Smooth muscle cell (in vitro differentiated cells): ENCODE measurements at regions not wholly inside any gene's neighbourhood (a gene's known extent, or its start where the extent isn't known, plus 50 kb on each side); places are given as distances from the start of the nearest gene placed in this dataset.

Source experiments
- DNase-seq: peaks from one replicate; lab custom pipeline; 2025; ENCODE audit not compliant: unreplicated experiment; lab: John Stamatoyannopoulos, UW
- H2AFZ ChIP-seq: fragments of 200-600 bp; sonication (generic); 2 replicates; pipeline ENCODE4 v1.6.0; 2016; ENCODE audit warnings: antibody characterized with exemption, low read depth, mild to moderate bottlenecking
- H3F3A ChIP-seq: fragments of 200-600 bp; sonication (generic); 2 replicates; pipeline ENCODE4 v1.6.0; 2017; ENCODE audit warnings: antibody characterized with exemption, low read depth
- H3K27ac ChIP-seq: fragments of 200-600 bp; sonication (generic); 2 replicates; pipeline ENCODE4 v1.5.1; 2016; ENCODE audit warnings: low read depth, mild to moderate bottlenecking
- H3K27me3 ChIP-seq: fragments of 200-600 bp; sonication (generic); 2 replicates; pipeline ENCODE4 v1.6.1; 2016; ENCODE audit warnings: low read depth, mild to moderate bottlenecking
- H3K36me3 ChIP-seq: fragments of 200-600 bp; sonication (generic); 2 replicates; pipeline ENCODE4 v1.5.1; 2016; ENCODE audit warnings: low read depth
- H3K4me1 ChIP-seq: fragments of 200-600 bp; sonication (generic); 2 replicates; pipeline ENCODE4 v1.5.1; 2016; ENCODE audit warnings: low read depth
- H3K4me2 ChIP-seq: fragments of 200-600 bp; sonication (generic); 2 replicates; pipeline ENCODE4 v1.6.0; 2016; ENCODE audit warnings: mild to moderate bottlenecking
- H3K4me3 ChIP-seq: fragments of 200-600 bp; sonication (generic); 2 replicates; pipeline ENCODE4 v1.5.1; 2016; ENCODE audit warnings: mild to moderate bottlenecking
- H3K79me2 ChIP-seq: fragments of 200-600 bp; sonication (generic); 2 replicates; pipeline ENCODE4 v1.6.0; 2016; ENCODE audit warnings: low read depth, mild to moderate bottlenecking
- H3K9ac ChIP-seq: fragments of 200-600 bp; sonication (generic); 2 replicates; pipeline ENCODE4 v1.6.0; 2016; ENCODE audit warnings: low read depth
- H3K9me3 ChIP-seq: fragments of 200-600 bp; sonication (generic); replicated peaks from 2 replicates; pipeline ENCODE4 v1.5.1; 2016; ENCODE audit warnings: low read depth
- H4K20me1 ChIP-seq: fragments of 200-600 bp; sonication (generic); 2 replicates; pipeline ENCODE4 v1.6.0; 2016; ENCODE audit warnings: low read depth
- WGBS: methylation state at CpG from one replicate; pipeline ENCODE4 v1.1.7; 2016; ENCODE audit warnings: low lambda C conversion rate; 5-methylcytosine and 5-hydroxymethylcytosine counted together
- TF ChIP-seq, protein P1 (sequence below): fragments of 200-600 bp; sonication (generic); IDR thresholded peaks from 2 replicates; pipeline ENCODE4 v1.5.1; 2017; ENCODE audit warnings: borderline replicate concordance, mild to moderate bottlenecking, antibody characterized with exemption; ENCODE audit not compliant: insufficient read depth, poor library complexity, severe bottlenecking

DNA sequence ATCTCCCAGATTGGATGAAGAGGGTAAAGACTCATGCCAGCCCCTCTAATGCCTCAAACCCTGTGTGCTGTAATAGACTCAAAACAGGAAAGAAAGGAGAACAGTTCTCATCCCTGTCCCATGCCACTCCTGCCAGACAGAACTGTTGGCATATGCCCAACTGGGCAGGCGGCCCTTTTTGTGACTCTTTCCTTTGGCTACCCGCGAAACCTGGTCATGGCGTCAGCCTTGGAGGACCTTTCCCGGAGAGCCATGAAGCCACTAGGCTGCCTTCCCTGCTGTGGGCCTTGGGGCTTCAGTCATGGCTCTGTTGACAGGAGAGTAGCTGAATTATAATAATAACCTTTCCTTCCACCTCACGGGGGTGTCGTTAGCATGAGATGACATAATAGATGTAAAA lies 75.9 kb upstream of the SEMA6A start:
- Histone ChIP-seq H2AFZ (no peak overlapping the region), H3K4me1 (peaks cover 32% of the 10 kb centered on the region), H3K4me2 (no peak overlapping the region), H3K9me3 (no peaks in the 10 kb centered on the region), H3K36me3 (no peaks in the 10 kb centered on the region), H3F3A (no peaks in the 10 kb centered on the region), H3K79me2 (no peaks in the 10 kb centered on the region), H3K4me3 (no peak overlapping the region), H3K27me3 (no peaks in the 10 kb centered on the region), H4K20me1 (no peaks in the 10 kb centered on the region), H3K9ac (no peak overlapping the region), H3K27ac (no peak overlapping the region)
- no peak for DNase-seq
- WGBS = 94% methylated on average over 7 of the region's 7 CpGs
- TF ChIP-seq, protein P1, sequence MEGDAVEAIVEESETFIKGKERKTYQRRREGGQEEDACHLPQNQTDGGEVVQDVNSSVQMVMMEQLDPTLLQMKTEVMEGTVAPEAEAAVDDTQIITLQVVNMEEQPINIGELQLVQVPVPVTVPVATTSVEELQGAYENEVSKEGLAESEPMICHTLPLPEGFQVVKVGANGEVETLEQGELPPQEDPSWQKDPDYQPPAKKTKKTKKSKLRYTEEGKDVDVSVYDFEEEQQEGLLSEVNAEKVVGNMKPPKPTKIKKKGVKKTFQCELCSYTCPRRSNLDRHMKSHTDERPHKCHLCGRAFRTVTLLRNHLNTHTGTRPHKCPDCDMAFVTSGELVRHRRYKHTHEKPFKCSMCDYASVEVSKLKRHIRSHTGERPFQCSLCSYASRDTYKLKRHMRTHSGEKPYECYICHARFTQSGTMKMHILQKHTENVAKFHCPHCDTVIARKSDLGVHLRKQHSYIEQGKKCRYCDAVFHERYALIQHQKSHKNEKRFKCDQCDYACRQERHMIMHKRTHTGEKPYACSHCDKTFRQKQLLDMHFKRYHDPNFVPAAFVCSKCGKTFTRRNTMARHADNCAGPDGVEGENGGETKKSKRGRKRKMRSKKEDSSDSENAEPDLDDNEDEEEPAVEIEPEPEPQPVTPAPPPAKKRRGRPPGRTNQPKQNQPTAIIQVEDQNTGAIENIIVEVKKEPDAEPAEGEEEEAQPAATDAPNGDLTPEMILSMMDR = no peak

DNA sequence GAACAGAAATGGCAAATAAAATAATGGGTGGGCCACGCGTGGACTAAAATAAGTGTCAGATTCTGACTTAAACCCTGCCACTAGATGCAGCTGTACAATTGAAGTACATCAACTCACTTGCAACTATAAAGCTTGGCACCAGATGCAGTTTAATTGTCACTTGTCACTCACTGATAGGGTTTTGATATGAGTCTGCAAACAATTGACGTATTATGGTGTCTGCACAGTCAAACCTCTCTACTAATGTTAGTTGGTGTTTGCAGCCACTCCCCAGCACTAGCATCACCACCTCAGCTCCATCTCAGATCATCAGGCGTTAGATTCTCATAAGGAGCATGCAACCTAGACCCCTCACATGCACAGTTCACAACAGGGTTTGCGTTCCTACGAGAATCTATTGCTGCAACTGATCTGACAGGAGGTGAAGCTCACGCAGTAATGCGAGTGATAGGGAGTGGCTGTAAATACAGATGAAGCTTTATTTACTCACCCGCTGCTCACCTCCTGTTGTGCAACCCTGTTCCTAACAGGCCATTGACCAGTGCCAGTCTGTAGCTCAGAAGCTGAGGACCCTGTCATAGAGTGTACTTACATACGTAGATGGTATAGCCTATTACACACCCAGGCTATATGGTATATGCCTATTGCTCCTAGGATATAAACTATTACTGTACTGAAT lies 72.1 kb upstream of the SEMA6A start:
- TF ChIP-seq, protein P1 = no peak
- Histone ChIP-seq H3K4me1 (peaks cover 5% of the 10 kb centered on the region), H3K79me2 (no peaks in the 10 kb centered on the region), H4K20me1 (no peaks in the 10 kb centered on the region), H3K9me3 (no peaks in the 10 kb centered on the region), H2AFZ (no peak overlapping the region), H3F3A (no peaks in the 10 kb centered on the region), H3K4me3 (no peak overlapping the region), H3K27ac (no peak overlapping the region), H3K4me2 (no peak overlapping the region), H3K36me3 (no peaks in the 10 kb centered on the region), H3K9ac (no peak overlapping the region), H3K27me3 (no peaks in the 10 kb centered on the region)
- DNase-seq = no peak
- 93% methylated on average over 10 of the region's 10 CpGs for WGBS

DNA sequence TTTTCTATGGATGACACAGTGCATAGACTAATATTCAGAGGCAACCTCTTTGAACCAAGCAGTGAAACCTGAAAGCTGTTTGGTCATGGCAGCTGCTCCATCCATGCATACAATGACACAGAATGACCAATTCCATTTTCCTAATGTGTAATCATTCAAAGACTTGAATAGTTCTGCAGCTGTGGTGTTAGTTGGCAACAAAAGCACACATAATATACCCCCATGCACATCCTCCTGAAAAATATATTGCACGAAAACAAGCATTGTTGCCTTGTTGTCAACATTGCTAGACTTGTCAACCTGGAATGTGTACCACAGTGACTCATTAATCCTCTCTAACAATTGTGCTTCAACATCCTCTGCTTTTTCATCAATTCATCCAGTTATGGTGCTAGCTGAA lies 71.0 kb upstream of the SEMA6A start:
- Histone ChIP-seq H3K9ac (no peak overlapping the region), H3K4me1 (no peaks in the 10 kb centered on the region), H4K20me1 (no peaks in the 10 kb centered on the region), H2AFZ (no peak overlapping the region), H3K4me2 (no peak overlapping the region), H3K4me3 (no peak overlapping the region), H3K9me3 (no peaks in the 10 kb centered on the region), H3K27me3 (no peaks in the 10 kb centered on the region), H3K79me2 (no peaks in the 10 kb centered on the region), H3F3A (no peaks in the 10 kb centered on the region), H3K36me3 (no peaks in the 10 kb centered on the region), H3K27ac (no peak overlapping the region)
- TF ChIP-seq, protein P1 = no peak
- 68% methylated on average over 1 of the region's 1 CpG for WGBS
- DNase-seq = no peak

DNA sequence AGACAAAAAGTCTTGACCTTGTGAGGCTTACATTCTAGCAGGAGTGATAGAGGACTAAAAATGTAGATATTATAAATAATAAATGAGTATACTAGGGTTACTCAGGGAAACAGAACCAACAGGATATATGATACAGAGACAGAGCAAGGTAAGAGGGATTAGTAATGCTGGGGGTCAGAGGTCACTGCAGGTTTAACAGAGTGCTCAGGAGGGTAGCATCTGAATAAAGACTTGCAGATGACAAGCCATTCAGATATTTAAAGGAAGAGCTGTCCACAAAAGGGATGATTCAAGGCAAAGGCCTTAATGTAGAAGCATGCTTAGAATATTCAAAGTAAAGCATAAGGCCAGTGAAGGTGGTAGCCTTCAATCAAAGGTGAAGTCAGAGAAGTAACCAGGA lies 65.6 kb upstream of the SEMA6A start:
- DNase-seq = no peak
- no peaks in the 10 kb centered on the region for H3K79me2 ChIP-seq
- no peaks in the 10 kb centered on the region for H3F3A ChIP-seq
- no peaks in the 10 kb centered on the region for H3K9me3 ChIP-seq
- no peak overlapping the region for H3K4me2 ChIP-seq
- no peaks in the 10 kb centered on the region for H3K27me3 ChIP-seq
- no peaks in the 10 kb centered on the region for H3K36me3 ChIP-seq
- H3K4me3 ChIP-seq = no peak overlapping the region
- H3K27ac ChIP-seq = no peak overlapping the region
- no peaks in the 10 kb centered on the region for H4K20me1 ChIP-seq
- H3K9ac ChIP-seq = no peak overlapping the region
- H2AFZ ChIP-seq = no peak overlapping the region
- no peaks in the 10 kb centered on the region for H3K4me1 ChIP-seq
- TF ChIP-seq, protein P1 = no peak
